DMS 273 (cell line): ENCODE measurements at regions not wholly inside any gene's neighbourhood (a gene's known extent, or its start where the extent isn't known, plus 50 kb on each side); places are given as distances from the start of the nearest gene placed in this dataset.
A peak's percentile ranks its signal among the peaks of the same experiment; 100 is the strongest.

Source experiments
- DNase-seq: peaks from one replicate; lab custom pipeline; 2025; ENCODE audit not compliant: unreplicated experiment; lab: John Stamatoyannopoulos, UW

GRCh38 chr11:119496997-119497396 is 74.0 kb upstream of the THY1 start:
- DNase-seq = no peak

GRCh38 chr11:119496469-119496868 is 73.5 kb upstream of the THY1 start:
- no peak for DNase-seq

DNA sequence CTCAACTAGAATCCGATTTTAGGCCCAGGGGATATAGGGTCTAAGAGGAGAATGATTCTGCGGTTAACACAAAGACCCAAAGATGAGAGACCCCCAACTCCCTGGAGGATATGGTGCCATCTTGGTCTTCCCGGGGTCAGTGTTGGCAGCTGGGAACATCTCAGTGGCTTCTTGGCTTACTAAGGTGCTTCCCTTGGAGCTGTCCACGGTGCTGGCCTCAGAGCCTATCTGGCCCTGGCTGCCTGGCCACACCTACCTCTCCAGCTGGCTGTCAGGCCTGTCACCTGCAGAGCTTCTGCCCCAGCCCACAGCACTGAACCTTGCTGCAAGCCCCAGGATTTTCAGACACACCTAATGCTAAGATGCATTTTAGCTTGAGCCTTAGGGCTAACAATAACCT is 70.7 kb upstream of the THY1 start:
- no peak for DNase-seq

- DNase-seq = peak; percentile 28
Observed at GRCh38 chr11:119491753-119492510, 69.0 kb upstream of the THY1 start.

DNA sequence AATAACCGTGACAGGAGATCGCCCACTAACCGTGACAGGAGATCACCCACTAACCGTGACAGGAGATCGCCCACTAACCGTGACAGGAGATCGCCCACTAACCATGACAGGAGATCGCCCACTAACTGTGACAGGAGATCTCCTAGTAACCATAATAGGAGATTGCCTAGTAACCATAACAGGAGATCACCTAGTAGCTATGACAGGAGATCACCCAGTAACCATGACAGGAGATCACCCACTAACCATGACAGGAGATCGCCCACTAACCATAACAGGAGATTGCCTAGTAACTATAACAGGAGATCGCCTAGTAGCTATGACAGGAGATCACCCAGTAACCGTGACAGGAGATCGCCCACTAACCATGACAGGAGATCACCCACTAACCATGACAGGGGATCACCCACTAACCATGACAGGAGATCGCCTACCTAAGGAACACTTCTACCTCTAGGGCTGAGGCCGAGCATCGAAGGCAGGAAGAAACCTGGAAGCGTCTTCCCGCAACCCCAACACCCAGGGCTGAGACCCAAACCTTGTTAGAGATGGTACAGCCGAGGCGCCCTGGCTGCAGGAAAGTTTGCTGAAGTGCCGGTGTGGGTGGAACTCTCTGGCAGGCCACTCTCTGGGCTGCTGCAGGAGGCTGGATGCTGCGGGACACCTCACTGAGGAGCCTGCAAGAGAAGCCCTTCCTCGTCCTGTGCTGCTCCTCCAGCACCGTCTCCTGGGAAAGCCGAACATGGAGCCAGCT is 67.5 kb upstream of the THY1 start:
- no peak for DNase-seq

DNA sequence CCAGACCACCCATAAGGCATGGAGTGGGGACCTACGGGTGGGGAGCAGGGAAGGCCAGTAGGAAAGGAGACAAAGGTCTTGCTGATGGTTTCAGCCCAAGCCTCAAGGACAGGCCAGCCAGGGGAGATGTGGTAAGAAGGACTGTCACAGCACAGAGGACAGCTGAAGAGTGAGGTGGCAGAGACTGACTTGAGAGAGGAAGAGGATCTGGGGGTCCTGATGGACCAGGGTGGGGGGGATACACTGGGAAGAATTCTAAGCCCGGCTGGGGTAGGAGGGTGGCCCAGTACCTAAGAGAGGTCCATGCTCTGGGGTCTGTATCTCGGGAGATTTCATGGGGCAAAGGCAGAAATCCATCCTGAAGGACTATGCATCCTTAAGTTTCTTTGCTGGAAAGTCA is 66.1 kb upstream of the THY1 start:
- no peak for DNase-seq

GRCh38 chr11:119488256-119488995 is 65.5 kb upstream of the THY1 start:
- no peak for DNase-seq

DNA sequence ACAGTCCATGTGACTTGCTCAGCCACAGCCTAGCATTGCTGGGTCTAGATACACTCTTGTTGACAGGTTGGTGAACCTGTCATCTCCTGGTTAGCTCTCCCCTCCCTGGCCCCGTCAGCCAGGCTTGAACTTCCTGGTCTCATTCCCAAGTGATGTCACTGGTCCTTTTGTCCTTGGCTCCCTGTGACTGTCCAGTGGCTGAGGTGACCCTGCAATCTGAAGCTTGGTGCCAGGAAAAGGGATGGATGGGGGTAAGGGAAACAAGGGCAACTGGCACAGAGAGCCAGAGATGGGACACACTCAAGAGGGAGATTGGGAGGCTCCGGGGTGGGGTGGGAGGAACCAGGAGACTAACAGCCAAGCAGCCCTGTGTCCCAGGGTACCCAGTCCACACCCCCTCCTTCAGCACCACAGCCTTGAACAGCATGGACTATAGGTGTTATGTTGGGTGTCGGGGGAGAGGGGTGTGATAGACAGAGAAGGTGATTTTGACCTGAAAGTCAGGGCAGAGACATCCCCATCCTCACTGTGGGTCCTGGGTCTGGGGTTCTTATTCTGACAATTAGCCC is 63.8 kb upstream of the THY1 start:
- DNase-seq = no peak

DNA sequence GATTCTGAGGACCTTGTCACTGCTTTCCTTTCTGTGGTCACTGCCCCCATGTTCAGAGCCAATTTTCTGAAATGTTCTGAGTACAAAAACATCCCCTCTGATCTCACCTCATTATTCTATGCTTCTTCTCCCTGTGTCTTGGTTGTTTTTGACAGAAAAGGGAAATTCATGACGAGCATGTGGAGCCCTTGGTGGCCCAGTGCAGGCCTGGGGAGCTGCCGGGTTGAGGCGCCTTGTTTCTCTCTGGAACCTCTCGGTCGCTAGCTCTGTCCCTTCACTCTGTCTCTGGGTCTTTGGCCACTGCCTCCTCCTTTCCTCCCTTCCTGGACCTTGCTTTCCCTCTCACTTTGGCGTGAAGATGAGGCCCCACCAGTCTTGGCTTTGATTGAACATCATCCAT is 63.0 kb upstream of the THY1 start:
- DNase-seq = no peak

DNA sequence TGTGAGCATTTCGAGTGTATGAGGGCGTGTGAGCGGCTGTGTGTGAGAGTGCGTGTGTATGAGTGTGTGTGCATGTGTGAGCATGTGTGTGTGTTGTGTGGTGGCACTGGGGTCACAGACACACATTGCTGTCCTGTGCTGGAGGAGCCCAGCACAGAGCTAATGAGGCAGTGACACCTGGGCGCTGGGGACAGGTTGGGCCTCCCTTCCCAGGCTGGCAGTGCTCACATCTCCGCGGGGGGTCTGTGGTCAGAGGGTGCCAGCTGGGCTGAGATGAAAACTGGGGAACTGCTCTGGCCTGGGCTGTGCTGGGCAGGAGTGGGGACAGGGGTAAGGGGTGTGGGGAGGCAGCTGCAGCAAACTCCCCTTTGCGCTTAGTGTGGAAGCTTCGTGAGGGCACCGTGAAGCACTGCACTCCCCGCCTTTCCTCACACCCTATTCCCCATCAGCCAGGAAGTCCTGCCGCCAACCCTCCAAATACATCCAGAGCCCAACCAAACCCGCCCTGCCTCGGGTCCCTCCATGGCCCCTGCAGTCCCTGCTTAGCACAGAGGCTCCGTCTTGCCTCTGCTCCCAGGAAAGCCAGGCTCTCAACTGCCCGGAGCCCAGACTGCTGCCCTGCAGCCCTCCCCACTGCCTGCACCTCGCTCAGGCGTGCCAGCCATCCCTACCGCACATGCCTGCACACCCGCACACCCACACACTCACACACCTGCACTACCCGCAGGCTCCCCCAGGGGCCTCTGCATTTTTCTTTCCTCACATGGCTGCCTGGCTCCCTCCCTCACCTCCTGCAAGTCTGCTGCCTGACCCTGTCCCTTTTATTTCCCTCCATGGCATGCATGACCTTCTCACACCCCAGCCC is 62.0 kb upstream of the THY1 start:
- DNase-seq = peak; percentile 25

DNA sequence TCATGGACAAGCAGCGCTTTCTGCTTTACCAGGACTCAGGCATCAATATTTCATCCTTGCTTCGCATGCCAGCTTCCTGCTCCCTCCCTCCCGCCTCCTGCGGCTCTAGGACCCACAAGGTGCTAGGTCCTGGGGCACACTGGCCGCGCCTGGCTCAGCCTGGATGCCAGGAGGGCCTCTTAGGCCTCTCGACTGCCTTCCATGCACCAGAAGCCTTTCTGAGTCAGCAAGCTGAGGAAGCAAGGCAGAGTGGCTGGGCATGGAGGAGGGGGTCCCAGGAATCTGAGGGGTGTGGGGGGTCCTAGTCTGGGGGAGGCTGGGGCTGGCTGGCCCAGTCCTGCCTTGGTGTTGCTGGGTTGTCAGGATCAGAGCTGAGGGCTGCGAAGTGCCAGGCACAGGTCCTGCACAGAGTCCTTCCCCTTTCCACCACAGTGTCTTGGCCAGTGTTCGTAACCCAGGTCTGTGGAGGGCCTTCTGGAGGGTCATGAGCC is 61.0 kb upstream of the THY1 start:
- DNase-seq = no peak

DNA sequence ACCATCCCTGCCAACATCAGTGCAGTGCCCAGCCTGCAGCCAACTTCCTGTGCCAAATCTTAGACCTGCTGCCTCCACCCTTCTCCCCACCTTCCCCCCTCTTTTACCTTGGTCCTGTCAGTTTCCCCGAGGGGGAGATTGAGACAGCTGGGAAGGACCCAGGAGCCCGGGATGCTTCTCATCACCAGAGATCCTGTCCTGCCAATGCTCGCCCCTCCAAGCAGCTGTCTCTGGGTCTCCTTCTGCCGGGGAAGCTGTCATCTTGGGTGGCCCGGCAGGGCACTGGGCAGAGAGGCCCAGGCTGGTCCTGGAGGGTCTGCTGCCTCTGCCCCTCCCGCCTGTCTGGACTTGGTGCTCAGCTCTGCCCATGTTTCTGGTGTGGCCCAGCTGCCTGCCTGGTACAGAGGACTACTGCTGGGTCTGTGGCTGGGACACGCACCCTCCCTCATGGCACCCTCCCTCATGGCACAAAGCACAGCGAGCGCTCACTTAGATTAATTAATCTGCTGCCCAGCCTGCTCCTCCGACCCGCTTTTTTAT is 60.4 kb upstream of the THY1 start:
- DNase-seq = no peak

- no peak for DNase-seq
Observed at GRCh38 chr11:119482521-119483011, 59.6 kb upstream of the THY1 start.

- DNase-seq = no peak
Observed at GRCh38 chr11:119481667-119482400, 58.9 kb upstream of the THY1 start.

GRCh38 chr11:119481021-119481666 is 58.2 kb upstream of the THY1 start:
- DNase-seq = peak; percentile 79

GRCh38 chr11:119480380-119481020 is 57.5 kb upstream of the THY1 start:
- no peak for DNase-seq

GRCh38 chr11:119479685-119480275 is 56.8 kb upstream of the THY1 start:
- no peak for DNase-seq

- DNase-seq = no peak
Observed at GRCh38 chr11:119478711-119479285, 55.8 kb upstream of the THY1 start.
